HG03175 (cell line): ENCODE measurements at regions not wholly inside any gene's neighbourhood (a gene's known extent, or its start where the extent isn't known, plus 50 kb on each side); places are given as distances from the start of the nearest gene placed in this dataset.
"Not testable (repeated sequence)": the region's sequence is repeated elsewhere in the genome, so short reads cannot be mapped to it uniquely, and the experiment has no call there.

Source experiments
- ATAC-seq: cut with Tn5 transposase; IDR thresholded peaks from one replicate; pipeline ENCODE4 v1.9.1; 2021; ENCODE audit warnings: mild to moderate bottlenecking, moderate library complexity; ENCODE audit not compliant: unreplicated experiment

DNA sequence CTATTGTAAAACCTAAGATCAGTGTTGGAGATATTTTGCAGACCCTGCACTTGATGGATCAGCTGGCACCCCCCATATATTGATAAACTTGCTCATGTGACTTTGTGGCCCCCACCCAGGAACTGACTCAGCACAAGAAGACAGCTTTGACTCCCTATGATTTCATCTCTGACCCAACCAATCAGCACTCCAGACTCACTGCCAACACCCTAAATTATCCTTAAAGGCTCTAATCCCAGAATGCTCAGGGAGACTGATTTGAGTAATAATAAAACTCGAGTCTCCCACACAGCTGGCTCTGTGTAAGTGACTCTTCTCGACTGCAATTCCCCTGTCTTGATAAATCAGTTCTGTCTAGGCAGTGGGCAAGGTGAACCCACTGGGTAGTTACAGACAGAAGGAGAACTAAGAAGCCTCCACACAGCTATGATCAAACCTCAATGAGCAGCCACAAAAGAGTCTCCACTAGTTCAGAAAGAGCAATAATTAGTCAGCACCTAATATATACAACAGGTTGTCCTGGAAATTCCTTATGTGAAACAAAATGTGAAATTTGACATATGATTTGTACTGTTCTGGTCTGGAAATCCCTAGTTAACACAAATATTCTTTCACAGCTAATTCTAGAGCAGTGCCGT lies 52.2 kb downstream of the ACTL7B start:
- no peak for ATAC-seq

DNA sequence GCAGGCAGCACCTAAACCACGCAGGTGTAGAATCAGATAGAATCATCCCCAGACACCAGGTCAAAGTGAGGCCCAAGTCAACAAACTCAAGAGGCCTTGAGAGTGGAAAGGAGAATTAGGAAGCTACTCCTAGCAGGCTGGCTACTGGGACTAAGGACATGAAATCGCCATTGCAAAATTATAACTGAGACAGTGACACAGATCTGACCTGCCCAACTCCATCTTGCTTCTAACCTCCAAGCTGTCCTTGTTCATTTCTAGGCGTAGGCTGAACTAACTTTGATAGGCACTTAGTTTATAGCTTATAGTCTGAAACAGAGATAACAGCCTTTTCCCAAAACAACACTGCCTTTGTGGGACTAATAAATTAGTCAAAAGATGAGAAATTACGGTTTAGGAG lies 52.8 kb downstream of the ACTL7B start:
- no peak for ATAC-seq

DNA sequence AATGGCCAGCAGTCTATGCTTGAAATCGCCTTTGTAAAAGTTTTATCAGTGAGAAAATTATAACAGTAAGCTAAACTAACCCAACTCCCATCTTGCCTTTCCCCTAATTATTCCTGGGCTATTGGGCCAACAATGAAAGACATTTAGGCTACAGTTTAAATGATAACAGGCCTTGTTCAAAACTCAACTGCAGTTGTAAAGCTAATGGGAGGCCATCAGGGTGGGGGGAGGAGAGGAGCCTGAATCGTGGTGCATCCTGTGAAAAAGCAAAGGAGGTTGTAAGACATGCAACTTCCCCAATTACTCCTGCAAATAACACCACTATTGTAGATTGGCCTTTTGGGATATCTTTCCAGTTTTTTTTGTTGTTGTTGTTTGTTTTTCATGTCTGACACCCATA lies 53.8 kb downstream of the ACTL7B start:
- ATAC-seq, result no peak

DNA sequence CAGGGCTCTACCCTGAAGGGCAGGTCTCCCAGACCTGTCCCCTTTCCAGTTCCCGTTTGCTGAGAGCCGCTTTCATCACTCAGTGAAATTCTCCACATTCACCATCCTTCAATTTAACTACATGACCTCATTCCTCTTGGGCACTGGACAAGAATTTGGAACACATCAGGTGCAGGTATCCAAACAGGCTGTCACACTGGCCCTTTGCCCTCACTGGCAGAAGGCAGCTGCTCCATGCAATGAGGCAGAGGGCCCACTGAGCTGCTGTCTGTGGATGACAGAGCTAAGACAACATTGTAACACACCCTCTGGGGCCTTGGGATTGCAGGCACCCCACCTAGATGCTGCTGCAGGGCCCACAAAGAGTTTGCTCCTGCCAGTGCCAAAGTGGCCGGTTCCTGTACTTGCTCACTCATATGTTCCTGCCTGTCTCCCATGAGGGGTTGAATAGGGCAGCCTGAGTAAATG lies 55.1 kb downstream of the ACTL7B start:
- no peak for ATAC-seq

DNA sequence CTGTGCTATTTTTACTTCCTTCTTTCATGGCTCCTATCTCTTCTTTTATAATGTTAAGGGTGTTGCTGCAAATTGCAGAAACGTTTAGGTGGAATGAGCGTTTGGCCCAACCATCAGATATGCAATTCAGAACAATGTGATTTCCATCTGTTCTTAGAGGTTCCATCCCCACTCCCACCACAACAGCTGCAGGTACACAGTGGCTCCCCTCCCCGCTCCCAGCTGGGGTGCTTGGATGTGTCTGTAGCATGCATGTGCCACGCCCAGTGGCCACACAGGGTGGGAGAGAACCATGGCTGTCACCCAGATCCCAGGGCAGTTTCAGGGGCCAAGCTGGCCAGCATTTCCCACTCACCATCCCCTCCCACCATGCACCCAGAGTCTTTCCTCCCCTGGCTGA lies 62.2 kb downstream of the ACTL7B start:
- no peak for ATAC-seq

DNA sequence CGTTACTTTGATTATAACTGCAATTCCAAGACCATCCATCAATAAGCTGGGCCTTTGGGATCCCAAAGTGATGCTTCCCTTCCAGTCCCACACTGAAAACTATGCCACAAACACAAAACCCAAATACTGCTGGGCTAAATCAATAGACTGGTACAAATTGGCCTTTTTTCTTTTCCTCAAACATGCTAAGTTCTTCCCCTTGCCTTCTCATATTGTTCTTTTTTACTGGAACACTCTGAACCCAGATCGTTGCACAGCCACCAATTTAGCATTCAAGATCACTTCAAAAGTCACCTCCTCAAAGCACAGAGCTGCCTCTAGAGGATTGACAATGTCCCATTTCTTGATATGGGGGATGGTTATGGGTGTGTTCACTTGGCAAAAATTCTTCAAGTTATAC lies 66.0 kb downstream of the ACTL7B start:
- no peak for ATAC-seq

DNA sequence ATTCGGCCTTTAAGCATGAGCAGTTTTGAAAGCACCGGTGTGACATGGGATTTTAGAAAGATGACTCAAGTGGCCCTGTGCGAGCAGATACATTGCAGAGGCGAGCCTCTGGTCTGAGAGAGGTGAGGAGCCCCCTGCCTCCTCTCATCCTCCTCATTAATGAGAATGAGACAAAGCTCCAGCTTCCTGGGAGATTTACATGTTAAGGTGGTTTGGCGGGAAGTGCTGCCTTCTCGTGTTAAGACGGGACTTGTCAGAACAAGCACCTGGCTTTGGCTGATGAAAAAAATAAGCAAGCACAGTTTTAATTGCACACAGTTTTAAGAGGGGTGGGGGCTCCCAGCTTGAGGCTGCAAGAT lies 68.1 kb downstream of the ACTL7B start:
- no peak for ATAC-seq

DNA sequence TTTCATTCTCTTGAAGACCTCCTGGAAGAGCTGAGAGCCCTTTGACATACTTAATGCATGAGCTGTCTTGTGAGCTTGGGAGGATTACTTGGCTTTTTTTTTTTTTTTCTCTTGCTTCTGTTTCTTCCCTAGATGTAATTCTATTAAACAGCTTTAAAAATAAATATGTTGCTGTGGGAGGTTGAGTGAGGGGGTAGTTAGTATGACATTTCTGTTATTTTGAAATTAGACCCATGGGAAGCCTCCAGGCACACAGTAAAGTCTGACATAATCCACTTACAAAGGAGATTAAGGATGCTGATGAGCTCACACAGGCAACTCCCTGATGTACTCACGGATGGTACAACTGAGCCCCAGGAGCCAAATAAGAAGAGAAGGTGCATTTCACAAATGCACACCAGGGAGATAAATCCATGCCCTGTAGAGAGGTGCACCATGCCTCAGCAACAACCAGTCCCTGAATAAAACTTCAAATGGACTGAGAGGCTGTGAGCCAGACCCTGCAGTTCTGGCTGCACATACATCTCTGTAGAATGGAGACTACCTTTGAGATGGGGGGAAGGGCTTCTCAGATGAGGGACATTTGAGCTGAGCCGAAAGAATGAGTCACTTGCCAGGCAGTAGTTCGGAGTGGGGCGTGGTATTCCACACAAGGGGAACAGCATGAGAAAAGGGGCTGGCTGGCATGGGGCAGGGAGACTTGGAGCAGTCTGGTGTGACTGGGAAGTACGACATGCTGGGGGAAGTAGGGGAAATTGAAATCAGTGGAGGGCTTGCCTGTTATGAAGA lies 68.7 kb downstream of the ACTL7B start:
- ATAC-seq, result no peak

DNA sequence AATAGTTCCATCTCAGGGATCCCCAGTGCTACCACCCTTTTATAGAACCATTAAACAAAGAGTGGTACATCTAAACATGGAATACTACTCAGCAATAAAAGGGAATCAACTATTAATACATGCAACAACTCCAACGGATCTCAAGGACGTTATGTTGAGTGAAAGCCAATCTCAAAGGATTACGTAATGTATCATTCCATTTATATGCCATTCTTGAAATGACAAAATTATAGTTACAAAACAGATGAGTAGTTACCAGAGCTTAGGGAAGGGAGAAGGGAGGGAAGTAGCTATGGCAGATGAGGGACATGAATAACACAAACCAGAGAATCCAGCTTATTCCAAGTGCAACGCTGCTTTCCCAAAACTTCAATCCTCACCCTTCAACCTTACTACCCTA lies 69.5 kb downstream of the ACTL7B start:
- ATAC-seq, result no peak

DNA sequence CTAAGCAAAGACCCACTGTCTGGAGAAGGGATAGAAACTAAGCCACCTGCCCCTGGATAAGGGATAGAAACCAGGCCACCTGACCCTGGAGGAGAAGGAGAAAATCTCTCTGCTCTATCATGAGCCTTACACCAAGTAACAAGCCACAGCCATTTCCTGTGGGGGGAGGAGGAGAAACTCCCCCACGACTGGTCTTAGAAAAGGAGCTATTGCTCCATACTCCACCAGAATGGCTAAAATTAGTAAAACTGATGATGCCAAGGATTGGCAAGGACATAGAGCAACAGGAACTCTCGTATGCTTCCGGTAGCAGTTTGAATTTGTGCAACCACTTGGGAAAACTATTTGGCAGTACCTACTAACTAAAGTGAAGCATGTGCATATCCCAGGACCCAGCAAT lies 70.8 kb downstream of the ACTL7B start:
- ATAC-seq, result no peak

DNA sequence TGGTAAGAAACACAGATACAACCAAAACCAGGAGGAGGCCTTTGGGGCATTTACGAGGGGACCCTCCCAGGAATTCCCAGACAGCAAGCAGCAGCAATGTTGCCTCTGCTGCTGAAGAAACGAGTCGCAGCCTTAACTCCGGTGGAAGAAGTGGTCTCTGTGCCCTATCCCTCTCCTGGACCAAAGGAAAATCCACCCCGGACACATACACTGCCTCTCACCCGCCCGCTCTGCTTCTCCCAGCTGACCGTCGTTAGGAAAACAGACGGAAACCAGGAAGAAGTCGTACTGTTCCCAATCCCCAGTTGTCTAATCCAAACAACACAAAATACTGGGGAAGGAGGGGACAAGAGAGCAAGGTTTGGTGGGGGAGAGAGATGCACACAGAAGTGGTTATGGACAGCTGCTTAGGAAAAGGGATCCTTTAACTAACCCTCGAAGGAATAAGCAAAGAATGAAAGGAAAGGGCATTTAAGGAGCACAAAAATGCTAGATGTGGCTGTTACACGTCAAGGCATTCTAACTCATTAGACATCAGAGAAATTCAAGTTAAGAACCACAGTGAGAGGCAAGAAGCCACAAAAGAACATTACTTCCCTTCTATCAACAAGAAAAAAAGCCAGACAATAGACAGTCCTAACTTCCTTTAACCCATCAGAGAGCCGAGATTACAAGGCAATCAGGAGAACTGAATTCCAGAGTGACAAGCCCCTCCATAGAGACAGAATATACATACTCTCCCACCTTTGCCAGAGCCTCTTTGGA lies 71.9 kb downstream of the ACTL7B start:
- no peak for ATAC-seq

DNA sequence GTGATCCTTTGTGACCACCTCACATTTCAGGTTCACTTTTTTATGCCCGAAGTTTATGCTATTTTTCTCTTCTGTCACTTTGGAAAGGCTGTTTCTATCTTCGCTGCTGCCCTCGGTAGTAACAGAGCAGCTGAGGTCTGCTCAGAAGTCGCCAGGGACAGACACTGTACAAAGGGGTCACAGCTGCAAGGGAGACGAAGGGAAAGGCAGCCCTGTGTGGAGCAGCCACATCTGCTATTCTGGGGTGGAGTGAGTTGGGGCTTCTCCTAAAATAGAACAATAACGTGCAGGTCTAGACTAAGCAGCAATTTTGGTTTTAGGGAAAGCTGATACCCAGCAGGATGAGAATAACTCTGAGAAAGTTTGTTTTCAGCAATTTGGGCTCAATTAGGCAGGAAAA lies 72.5 kb downstream of the ACTL7B start:
- ATAC-seq, result no peak

DNA sequence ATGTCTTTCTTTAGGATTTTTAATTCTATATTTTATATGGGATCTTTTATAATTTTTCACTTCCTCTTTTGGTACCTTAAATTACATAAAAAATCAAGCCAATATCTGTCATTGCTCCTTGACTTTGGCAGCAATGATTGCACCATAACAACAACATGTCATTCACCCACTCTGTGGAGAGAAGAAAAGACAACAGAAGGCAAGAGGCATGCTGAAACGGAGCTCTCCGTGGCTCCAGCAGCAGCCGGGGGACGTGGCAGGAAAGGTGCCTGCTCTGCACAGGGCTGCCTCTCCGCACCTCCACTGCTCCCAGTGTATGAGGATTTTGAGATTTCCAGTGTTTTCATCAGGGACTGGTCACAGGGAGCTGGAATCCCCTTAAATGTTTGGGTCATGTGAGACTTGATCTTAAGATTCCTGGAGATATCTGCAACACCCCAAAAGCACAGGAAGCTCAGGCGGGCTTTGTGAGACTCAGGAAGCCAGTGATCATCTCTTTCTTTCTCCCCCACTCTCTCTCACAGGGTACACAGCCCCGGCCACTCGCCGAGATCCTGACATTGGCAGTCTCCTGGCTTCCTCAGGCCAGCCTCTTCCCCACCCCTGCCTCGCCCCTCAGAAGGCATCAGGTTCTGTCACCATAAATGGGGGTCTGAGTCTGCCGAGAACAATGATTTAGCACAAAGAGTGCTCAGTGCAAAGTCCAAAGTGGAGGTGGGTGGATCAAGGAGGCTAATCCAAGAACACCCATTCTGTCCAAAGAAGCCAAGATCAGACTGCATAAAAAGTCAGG lies 74.6 kb downstream of the ACTL7B start:
- ATAC-seq, result no peak

DNA sequence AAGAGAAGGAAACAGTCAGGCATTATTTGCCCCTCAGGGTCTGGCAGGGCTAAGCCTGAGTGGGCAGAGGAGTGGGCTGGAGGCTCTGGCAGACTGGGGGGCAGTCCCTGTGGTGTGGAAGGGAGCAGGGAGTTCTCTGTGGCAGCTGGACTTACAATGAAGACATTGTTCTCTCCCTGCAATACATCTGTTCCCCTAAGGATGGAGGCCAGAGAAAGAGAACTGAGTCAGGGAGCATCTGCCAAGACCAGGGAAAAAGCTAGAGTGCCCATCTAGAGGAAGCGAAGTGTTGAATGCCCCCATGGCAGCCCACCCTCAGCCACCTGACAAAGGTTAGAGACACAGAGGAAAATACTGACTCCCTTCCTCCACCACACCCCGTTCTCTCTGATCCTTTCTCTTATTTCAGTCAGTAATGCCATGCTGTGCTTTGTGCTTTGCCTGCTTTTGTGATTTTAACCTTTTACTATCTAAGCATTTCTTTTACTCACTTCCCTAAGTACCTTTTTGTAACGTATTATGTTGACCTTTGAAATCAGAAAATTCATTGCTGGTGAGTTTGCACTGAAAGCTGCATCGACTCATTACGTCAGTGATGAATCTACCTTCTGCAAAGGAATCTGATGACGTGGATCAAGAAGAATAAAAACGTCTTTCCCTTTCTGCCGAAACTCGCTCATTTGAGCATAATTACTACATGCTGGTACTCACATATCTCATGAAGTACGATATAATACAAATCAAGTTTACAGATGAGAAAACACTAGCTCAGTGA lies 76.0 kb downstream of the ACTL7B start:
- ATAC-seq, result no peak

DNA sequence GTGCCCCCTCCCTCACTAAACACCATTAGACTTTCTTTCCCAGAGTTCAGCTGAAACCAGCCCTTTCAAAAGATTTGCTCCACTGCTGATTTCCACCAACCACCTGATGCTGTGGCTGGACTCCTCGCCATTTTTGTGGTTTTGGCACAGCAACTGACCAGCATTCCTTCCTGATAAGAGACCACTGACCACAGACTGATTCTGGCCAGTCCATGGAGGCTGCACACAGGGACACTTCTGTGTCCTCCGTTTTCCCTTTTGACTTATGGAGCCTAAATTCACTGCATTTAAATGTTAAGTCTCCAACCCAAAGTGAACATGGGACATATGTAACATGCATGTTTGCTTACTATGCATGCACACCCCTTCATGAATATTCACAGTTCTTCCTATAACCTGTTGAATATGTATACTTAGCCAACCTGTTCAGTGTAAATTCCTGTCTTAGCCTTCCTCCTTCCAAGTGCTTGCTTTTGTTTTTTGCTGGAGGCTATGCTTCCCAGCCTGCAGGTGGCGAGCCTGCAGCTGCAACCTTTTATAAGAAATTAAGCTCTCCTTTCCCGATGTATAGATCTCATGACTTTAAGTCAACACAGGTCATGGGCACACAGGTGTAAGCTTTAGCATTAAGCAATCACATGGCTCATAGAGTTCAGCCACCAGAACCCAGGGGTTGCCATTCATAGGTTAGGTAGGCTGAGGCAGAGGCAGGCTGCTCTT lies 78.7 kb downstream of the ACTL7B start:
- no peak for ATAC-seq

DNA sequence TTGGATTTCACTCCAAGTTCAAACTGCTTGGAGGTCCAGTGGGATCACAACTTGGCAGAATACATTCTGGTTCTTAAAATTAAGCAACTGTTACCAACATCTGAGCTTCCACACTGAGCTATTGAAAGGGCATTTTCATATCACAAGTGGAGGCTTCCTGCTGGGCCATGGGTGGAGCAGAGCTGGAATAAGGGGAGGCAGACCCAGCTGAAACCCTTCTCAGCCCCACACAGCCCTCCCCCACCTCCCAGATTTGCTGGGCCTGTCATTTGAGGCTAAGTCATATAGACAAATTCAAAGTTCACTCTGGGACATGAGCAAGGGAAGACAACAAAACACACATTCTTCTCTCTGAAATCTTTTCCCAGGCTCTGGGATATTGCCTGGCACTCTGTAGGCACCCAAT lies 79.9 kb downstream of the ACTL7B start:
- ATAC-seq, result no peak

DNA sequence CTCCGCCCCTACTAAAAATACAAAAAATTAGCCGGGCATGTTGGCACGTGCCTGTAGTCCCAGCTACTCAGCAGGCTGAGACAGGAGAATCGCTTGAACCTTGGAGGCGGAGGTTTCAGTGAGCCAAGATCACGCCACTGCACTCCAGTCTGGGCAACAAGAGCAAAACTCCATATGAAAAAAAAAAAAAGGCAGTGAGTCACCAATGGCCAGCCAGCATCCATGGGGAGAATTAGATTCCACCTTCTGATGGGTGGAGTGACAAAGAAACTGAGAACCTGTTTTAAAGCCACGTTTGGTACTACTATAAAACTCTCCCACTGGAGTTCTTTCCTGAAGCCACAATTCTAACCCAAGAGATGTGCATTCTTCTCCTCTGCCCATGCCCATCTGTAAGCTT lies 81.7 kb downstream of the ACTL7B start:
- ATAC-seq, result not testable (repeated sequence)

DNA sequence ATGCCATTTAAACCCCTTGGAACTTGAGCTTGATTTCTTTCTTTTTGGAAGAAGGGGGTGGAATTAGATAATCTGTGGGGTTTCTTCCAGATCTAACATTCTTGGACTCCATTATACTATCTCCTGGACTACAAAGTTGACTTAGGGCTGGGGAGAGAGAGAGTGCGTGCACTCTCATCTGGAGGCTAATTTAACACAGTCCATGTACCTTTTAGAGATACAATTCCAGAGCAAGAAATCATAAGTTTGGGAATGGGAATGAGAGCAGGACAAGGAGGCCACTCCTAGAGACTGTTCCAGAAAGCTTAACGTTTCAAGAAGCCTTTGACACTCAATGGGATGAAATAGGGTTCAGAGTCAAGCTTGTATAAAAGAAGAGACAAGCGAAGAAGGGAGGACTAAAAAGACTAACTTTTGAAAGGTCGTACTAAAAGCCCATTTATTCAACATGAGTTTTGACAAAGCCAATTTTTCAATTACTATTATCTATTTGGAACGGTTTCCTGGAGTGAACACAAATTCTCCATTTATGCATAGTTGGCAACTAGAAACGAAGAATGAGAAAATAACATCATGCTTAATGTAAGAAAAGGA lies 83.4 kb downstream of the ACTL7B start:
- no peak for ATAC-seq

DNA sequence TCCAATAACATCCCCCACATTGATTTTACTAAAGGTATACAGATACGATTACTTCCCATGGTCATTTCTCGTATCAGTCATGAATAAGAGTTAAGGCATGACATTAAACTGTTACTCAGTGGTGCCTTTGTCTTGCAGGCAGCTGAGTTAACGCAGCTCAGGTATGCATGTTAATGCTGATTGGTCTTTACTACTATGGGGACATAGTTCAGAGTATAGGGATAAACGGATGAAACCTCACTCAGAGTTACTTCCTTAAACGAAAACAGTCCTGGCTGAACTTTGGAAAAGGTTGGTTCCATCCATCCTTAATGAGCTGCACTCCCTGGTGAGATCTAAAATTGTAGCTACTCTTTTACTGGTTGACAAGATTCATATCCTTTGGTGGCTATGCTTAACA lies 87.0 kb downstream of the ACTL7B start:
- ATAC-seq, result no peak
